Mesendoderm (in vitro differentiated cells): ENCODE measurements at regions not wholly inside any gene's neighbourhood (a gene's known extent, or its start where the extent isn't known, plus 50 kb on each side); places are given as distances from the start of the nearest gene placed in this dataset.

Experiments
- DNase-seq: peaks from one replicate; pipeline ENCODE4 v3.0.0; 2013
- H2AK5ac ChIP-seq: 2 replicates; pipeline ENCODE4 v1.6.1; 2013; ENCODE audit warnings: low read length, inconsistent platforms
- H2BK120ac ChIP-seq: 2 replicates; pipeline ENCODE4 v1.6.1; 2013; ENCODE audit warnings: low read depth, mild to moderate bottlenecking, low read length, moderate library complexity, mixed read lengths
- H2BK15ac ChIP-seq: replicated peaks from 2 replicates; pipeline ENCODE4 v1.6.1; 2013; ENCODE audit warnings: low read depth, mild to moderate bottlenecking, moderate library complexity
- H2BK5ac ChIP-seq: 2 replicates; pipeline ENCODE4 v1.6.1; 2013; ENCODE audit warnings: low read length, inconsistent platforms
- H3K18ac ChIP-seq: 2 replicates; pipeline ENCODE4 v1.6.1; 2013; ENCODE audit warnings: mild to moderate bottlenecking, low read length, mixed read lengths
- H3K23ac ChIP-seq: one replicate; pipeline ENCODE4 v1.6.1; 2013; ENCODE audit warnings: low read length
- H3K27ac ChIP-seq: 2 replicates; pipeline ENCODE4 v1.5.1; 2013; ENCODE audit warnings: low read depth, mild to moderate bottlenecking, inconsistent platforms, low read length, moderate library complexity
- H3K27me3 ChIP-seq: 2 replicates; pipeline ENCODE4 v1.6.1; 2013; ENCODE audit warnings: low read length, control low read depth, mild to moderate bottlenecking, inconsistent platforms; ENCODE audit not compliant: insufficient read depth, poor library complexity
- H3K36me3 ChIP-seq: 2 replicates; pipeline ENCODE4 v1.6.1; 2013; ENCODE audit warnings: low read length, inconsistent platforms; ENCODE audit not compliant: control insufficient read depth, insufficient read depth
- H3K4ac ChIP-seq: one replicate; pipeline ENCODE4 v1.6.1; 2013; ENCODE audit warnings: low read depth, mild to moderate bottlenecking, low read length, moderate library complexity
- H3K4me1 ChIP-seq: 2 replicates; pipeline ENCODE4 v1.6.1; 2013; ENCODE audit warnings: low read depth, low read length, inconsistent platforms; ENCODE audit not compliant: control insufficient read depth
- H3K4me2 ChIP-seq: 2 replicates; pipeline ENCODE4 v1.6.1; 2013; ENCODE audit warnings: low read length
- H3K4me3 ChIP-seq: 2 replicates; pipeline ENCODE4 v1.5.1; 2013; ENCODE audit warnings: mild to moderate bottlenecking, low read length
- H3K56ac ChIP-seq: one replicate; pipeline ENCODE4 v1.6.1; 2013; ENCODE audit warnings: low read length
- H3K79me1 ChIP-seq: 2 replicates; pipeline ENCODE4 v1.6.1; 2013; ENCODE audit warnings: low read length, inconsistent platforms
- H3K79me2 ChIP-seq: 2 replicates; pipeline ENCODE4 v1.6.1; 2013; ENCODE audit warnings: mild to moderate bottlenecking, low read length; ENCODE audit not compliant: control insufficient read depth, insufficient read depth
- H3K9ac ChIP-seq: 2 replicates; pipeline ENCODE4 v1.6.1; 2013; ENCODE audit warnings: low read length, inconsistent platforms
- H4K5ac ChIP-seq: one replicate; pipeline ENCODE4 v1.6.1; 2013; ENCODE audit warnings: low read length
- H4K8ac ChIP-seq: one replicate; pipeline ENCODE4 v1.6.1; 2013; ENCODE audit warnings: low read depth, mild to moderate bottlenecking, control low read depth, low read length, moderate library complexity
- WGBS: extraction: QIAGEN DNeasy Blood & Tissue Kit; methylation state at CpG from one replicate; pipeline ENCODE4 v1.1.7; 2013; ENCODE audit warnings: low lambda C conversion rate, missing lambda C conversion rate; ENCODE audit not compliant: insufficient coverage; ENCODE audit errors: extremely low coverage; 5-methylcytosine and 5-hydroxymethylcytosine counted together

DNA sequence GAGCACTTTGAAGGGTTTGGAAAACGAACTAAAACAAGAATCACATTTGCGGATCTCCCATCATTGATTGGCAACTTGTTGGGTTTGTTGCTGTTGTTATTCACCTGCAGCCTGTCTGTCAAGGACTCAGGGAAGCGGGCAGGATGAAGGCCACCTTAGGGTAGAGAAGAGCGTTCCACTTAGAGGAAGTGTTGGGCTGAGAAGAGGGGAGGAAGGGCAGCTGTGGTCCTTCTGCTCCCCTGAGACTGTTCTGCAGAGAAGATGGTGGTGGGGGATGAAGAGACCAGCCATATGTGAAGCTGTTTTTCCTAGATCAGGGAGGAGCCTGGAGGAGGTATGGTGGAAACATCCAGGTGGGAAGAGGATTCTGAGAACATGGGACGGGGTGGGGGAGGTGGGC is 70.6 kb upstream of the CPEB4 start:
- H3K4me2 ChIP-seq: no peak overlapping the region
- no peak overlapping the region for H3K56ac ChIP-seq
- no peak overlapping the region for H4K5ac ChIP-seq
- no peak overlapping the region for H3K4me3 ChIP-seq
- no peak overlapping the region for H3K4ac ChIP-seq
- no CpG with 5 or more reads among the region's 5 CpGs for WGBS
- H3K4me1 ChIP-seq: no peaks in the 10 kb centered on the region
- no peak overlapping the region for H2BK120ac ChIP-seq
- H3K36me3 ChIP-seq: no peaks in the 10 kb centered on the region
- no peak overlapping the region for H3K18ac ChIP-seq
- H2AK5ac ChIP-seq: no peak overlapping the region
- no peak overlapping the region for H4K8ac ChIP-seq
- no peak overlapping the region for H3K27ac ChIP-seq
- H3K23ac ChIP-seq: no peak overlapping the region
- H3K79me2 ChIP-seq: no peaks in the 10 kb centered on the region
- H3K79me1 ChIP-seq: no peaks in the 10 kb centered on the region
- DNase-seq: no peak
- no peak overlapping the region for H2BK5ac ChIP-seq
- H3K9ac ChIP-seq: no peak overlapping the region
- H2BK15ac ChIP-seq: no peak overlapping the region
- H3K27me3 ChIP-seq: no peaks in the 10 kb centered on the region

DNA sequence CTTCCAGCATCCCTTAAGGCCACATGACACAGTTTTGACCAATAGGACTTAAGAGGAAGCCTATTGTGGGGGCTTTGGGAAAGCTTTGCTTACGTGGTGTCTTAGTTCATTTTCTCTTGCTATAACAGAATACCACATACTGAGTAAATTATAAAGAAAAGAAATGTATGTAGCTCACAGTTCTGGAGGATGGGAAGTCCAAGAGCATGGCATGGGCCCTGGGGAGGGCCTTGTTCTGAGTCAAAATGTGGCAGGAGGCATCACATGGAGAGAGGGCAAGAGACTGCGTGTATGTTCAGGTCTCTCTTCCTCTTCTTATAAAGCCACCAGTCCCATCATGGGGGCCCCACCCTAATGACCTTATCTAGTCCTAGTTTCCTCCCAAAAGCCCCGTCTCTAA is 68.6 kb upstream of the CPEB4 start:
- no peaks in the 10 kb centered on the region for H3K36me3 ChIP-seq
- DNase-seq: no peak
- no peak overlapping the region for H4K5ac ChIP-seq
- H3K27me3 ChIP-seq: no peaks in the 10 kb centered on the region
- no peak overlapping the region for H3K27ac ChIP-seq
- no peak overlapping the region for H3K4ac ChIP-seq
- no peak overlapping the region for H2BK5ac ChIP-seq
- H3K56ac ChIP-seq: no peak overlapping the region
- H3K18ac ChIP-seq: no peak overlapping the region
- H2AK5ac ChIP-seq: no peak overlapping the region
- no peak overlapping the region for H4K8ac ChIP-seq
- no peak overlapping the region for H3K9ac ChIP-seq
- H3K4me2 ChIP-seq: no peak overlapping the region
- no CpG with 5 or more reads among the region's 3 CpGs for WGBS
- no peak overlapping the region for H3K4me3 ChIP-seq
- H3K79me2 ChIP-seq: no peaks in the 10 kb centered on the region
- H3K79me1 ChIP-seq: no peaks in the 10 kb centered on the region
- H2BK15ac ChIP-seq: no peak overlapping the region
- no peaks in the 10 kb centered on the region for H3K4me1 ChIP-seq
- H3K23ac ChIP-seq: no peak overlapping the region
- no peak overlapping the region for H2BK120ac ChIP-seq

- Histone ChIP-seq H3K36me3 (no peaks in the 10 kb centered on the region), H3K27ac (no peak overlapping the region), H3K23ac (no peak overlapping the region), H3K4ac (no peak overlapping the region), H3K4me2 (no peak overlapping the region), H2BK15ac (no peak overlapping the region), H3K4me1 (no peaks in the 10 kb centered on the region), H3K79me1 (no peaks in the 10 kb centered on the region), H2AK5ac (no peak overlapping the region), H3K56ac (no peak overlapping the region), H3K27me3 (no peaks in the 10 kb centered on the region), H3K9ac (no peak overlapping the region), H4K8ac (no peak overlapping the region), H3K4me3 (no peak overlapping the region), H3K79me2 (no peaks in the 10 kb centered on the region), H2BK120ac (no peak overlapping the region), H2BK5ac (no peak overlapping the region), H4K5ac (no peak overlapping the region), H3K18ac (no peak overlapping the region)
- DNase-seq: no peak
Measured at GRCh38 chr5:173823274-173823644, 64.9 kb upstream of the CPEB4 start.

DNA sequence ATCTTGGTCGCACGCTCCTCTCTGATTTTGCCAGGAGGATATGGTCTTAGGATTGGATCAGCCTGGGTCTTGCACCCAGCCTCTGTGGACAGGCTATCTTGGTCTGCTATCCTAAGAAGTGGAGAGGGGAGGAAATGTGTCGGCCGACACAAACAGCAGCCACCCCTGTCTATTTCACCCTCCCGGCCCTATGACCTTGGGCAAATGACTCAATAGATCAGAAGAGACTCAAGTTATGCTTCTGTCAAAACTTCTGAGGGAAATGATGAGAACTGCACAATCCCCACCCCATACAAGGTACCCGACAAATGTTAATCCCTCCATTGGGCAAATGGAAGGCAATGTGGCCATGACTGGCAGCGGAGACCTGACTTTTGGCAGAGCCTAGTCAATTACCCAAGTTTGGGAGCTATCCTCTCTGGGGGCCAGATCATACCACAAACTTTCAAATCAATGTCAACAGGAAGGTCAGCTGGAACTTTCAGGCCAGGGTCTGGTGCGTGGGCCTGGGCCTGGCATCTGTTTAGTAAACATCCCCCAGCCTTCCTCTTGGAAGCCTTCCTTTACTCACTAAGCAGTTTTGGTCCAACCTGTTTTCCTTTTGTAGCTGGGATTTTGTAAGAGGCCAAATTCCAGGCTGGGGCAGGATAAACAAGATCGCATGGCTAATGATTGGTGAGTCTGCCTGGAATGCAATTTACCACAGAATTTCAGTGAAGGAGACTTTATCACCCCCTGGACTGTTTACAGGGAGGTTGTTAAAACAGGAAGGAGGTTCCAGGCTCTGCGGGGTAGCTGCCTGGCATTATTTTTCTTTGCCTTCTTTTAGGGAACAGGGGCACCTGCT is 64.2 kb upstream of the CPEB4 start:
- Histone ChIP-seq H2AK5ac (no peak overlapping the region), H4K8ac (no peak overlapping the region), H3K23ac (no peak overlapping the region), H3K4me1 (no peaks in the 10 kb centered on the region), H3K4ac (no peak overlapping the region), H3K4me2 (no peak overlapping the region), H3K56ac (no peak overlapping the region), H2BK120ac (no peak overlapping the region), H4K5ac (no peak overlapping the region), H3K79me1 (no peaks in the 10 kb centered on the region), H3K79me2 (no peaks in the 10 kb centered on the region), H3K36me3 (no peaks in the 10 kb centered on the region), H2BK5ac (no peak overlapping the region), H3K18ac (no peak overlapping the region), H3K27ac (no peak overlapping the region), H3K27me3 (no peaks in the 10 kb centered on the region), H3K4me3 (no peak overlapping the region), H3K9ac (no peak overlapping the region), H2BK15ac (no peak overlapping the region)
- no CpG with 5 or more reads among the region's 10 CpGs for WGBS
- DNase-seq: peak; percentile 82

- Histone ChIP-seq H2BK15ac (no peak overlapping the region), H2BK5ac (no peak overlapping the region), H3K27ac (no peak overlapping the region), H4K8ac (no peak overlapping the region), H3K9ac (no peak overlapping the region), H3K56ac (no peak overlapping the region), H3K4me1 (no peaks in the 10 kb centered on the region), H3K4me2 (no peak overlapping the region), H2BK120ac (no peak overlapping the region), H3K79me2 (no peaks in the 10 kb centered on the region), H3K18ac (no peak overlapping the region), H2AK5ac (no peak overlapping the region), H3K4me3 (no peak overlapping the region), H3K4ac (no peak overlapping the region), H3K79me1 (no peaks in the 10 kb centered on the region), H4K5ac (no peak overlapping the region), H3K23ac (no peak overlapping the region), H3K36me3 (no peaks in the 10 kb centered on the region), H3K27me3 (no peaks in the 10 kb centered on the region)
- WGBS: no CpG with 5 or more reads among the region's 13 CpGs
- peak; percentile 54 for DNase-seq
Measured at GRCh38 chr5:173825215-173825865, 62.8 kb upstream of the CPEB4 start.

DNA sequence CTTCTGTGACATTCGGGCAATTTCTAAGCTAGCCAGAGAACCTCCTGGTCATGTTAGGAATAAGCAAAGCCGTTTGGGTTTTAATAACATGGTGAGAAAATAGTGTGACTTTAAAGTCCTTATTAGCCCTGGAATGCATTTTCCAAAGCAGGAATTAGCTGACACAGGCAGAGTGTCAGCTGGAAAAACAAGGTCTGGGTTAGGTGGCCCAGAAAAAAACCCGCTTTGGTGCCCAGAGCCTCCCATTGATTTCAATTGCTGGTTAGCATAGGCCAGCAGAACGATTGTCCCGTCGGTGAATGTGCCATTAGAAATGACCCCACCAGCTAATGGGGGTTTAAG is 62.1 kb upstream of the CPEB4 start:
- Histone ChIP-seq H3K27ac (no peak overlapping the region), H3K4ac (no peak overlapping the region), H3K9ac (no peak overlapping the region), H3K4me2 (no peak overlapping the region), H3K56ac (no peak overlapping the region), H3K79me1 (no peaks in the 10 kb centered on the region), H2AK5ac (no peak overlapping the region), H2BK120ac (no peak overlapping the region), H3K27me3 (no peaks in the 10 kb centered on the region), H3K36me3 (no peaks in the 10 kb centered on the region), H3K18ac (no peak overlapping the region), H4K5ac (no peak overlapping the region), H2BK5ac (no peak overlapping the region), H2BK15ac (no peak overlapping the region), H3K4me1 (no peaks in the 10 kb centered on the region), H3K4me3 (no peak overlapping the region), H3K23ac (no peak overlapping the region), H3K79me2 (no peaks in the 10 kb centered on the region), H4K8ac (no peak overlapping the region)
- WGBS: no CpG with 5 or more reads among the region's 6 CpGs
- DNase-seq: no peak
